AG09319 (cell line): ENCODE measurements at regions not wholly inside any gene's neighbourhood (a gene's known extent, or its start where the extent isn't known, plus 50 kb on each side); places are given as distances from the start of the nearest gene placed in this dataset.

Experiments
- DNase-seq: peaks from one replicate; pipeline ENCODE4 v3.0.0-alpha.2; 2010; ENCODE audit warnings: low read depth; ENCODE audit errors: extremely low read depth
- TF ChIP-seq, protein P1 (sequence below): IDR thresholded peaks from 2 replicates; pipeline ENCODE4 v1.5.1; 2011; ENCODE audit warnings: low read depth, mild to moderate bottlenecking, inconsistent platforms, low read length, moderate library complexity

DNA sequence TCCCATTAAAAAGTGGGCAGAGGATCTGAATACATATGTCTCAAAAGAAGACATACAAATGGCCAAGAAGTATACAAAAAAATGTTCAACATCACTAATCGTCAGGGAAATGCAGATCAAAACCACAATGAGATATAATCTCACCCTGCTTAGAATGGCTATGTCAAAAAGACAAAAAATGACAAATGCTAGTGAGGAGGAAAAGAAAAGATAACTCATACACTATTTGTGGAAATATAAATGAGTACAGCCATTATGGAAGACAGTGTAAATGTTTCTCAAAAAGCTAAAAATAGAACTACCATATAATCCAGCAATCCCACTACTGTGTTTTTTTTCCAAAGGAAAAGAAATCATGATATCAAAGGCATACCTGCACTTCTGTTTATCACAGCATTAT lies 450.7 kb downstream of the EFNA5 start:
- DNase-seq, result no peak
- TF ChIP-seq, protein P1, sequence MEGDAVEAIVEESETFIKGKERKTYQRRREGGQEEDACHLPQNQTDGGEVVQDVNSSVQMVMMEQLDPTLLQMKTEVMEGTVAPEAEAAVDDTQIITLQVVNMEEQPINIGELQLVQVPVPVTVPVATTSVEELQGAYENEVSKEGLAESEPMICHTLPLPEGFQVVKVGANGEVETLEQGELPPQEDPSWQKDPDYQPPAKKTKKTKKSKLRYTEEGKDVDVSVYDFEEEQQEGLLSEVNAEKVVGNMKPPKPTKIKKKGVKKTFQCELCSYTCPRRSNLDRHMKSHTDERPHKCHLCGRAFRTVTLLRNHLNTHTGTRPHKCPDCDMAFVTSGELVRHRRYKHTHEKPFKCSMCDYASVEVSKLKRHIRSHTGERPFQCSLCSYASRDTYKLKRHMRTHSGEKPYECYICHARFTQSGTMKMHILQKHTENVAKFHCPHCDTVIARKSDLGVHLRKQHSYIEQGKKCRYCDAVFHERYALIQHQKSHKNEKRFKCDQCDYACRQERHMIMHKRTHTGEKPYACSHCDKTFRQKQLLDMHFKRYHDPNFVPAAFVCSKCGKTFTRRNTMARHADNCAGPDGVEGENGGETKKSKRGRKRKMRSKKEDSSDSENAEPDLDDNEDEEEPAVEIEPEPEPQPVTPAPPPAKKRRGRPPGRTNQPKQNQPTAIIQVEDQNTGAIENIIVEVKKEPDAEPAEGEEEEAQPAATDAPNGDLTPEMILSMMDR, result no peak

DNA sequence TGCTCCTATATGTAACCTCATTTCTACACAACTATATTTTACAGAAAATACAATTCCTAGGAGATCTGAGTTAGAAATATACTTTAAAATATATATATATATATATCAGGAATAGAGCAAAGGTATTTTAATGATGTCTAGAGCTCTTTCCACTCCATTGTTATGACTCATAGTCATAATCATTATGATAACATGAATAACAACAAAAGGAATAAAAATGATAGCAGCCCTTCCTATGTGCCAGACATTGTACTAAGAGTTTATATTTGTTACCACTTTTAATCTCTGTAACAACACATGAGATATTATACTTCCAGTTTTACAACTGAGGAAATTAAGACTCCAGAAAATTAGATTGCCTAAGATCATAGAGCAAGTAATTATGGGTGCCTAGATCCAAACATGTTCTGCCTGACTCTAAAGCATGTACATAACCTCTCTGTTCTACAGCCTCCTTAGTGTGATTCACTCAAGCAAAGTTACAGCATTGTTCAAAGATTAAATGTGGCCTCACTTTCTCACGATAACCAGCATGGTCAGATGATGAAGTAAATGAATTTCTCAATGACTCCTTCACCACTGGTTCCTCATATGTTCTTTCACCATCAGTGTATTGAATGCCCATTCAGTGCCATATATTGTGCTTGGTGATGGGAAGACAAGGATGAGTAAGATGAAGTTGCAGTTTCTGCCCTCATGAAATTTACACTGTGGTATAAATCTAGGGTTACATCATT lies 452.1 kb downstream of the EFNA5 start:
- TF ChIP-seq, protein P1, result no peak
- DNase-seq, result no peak

DNA sequence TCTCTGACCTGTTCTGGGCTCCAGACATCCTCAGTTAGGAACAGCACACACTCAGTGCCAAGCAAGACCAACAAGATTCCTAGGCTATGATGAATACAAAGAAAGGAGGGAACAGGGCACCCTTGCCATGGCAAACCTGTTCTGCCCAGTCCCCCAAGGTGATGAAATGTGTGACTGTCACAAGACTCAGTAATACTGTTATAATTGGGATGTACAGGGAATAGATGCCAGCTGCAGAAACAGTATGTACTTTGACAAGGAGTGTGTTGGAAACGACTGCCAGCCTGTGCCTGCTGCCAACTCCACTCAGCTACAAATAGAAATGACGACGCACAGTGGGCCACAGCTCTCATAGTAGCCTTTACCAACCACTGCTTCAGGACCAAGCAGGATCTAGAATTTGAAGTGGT lies 453.0 kb downstream of the EFNA5 start:
- DNase-seq, result no peak
- TF ChIP-seq, protein P1, result no peak

DNA sequence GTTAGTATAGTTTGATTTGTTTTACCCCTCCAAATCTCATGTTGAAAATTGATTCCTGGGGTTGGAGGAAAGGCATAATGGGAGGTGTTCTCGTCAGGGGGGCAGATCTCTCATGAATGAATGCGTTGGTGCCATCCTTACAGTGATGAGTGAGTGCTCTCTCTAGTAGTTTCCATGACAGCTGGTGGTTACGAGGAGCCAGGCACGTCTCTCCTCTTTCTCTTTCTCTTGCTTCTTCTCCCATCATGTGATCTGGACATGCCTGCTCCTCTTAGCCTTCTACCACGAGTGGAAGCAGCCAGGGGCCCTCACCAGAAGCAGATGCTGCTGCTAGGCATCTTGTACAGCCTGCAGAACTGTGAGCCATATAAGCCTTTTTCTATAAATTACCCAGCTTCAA lies 454.1 kb downstream of the EFNA5 start:
- no peak for DNase-seq
- TF ChIP-seq, protein P1, result no peak

DNA sequence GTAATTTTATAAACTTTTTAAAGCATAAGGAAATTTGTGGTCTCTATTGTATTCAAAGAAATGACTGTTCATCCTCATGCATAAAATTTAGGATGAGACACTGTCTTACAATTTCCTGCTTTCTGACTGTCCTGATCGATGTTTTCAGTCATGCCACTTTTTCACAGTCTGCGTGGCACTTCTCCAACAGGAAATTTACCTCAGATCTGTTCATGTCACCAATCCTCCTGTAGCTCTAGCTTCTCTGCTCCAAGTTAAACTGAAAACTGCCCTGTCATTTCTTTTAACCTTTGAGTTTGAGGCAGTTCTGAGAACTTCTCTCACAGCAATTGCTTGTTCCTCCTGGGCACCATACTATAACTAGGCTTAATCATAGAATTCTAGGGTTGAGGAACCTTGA lies 455.1 kb downstream of the EFNA5 start:
- no peak for DNase-seq
- TF ChIP-seq, protein P1, result no peak

DNA sequence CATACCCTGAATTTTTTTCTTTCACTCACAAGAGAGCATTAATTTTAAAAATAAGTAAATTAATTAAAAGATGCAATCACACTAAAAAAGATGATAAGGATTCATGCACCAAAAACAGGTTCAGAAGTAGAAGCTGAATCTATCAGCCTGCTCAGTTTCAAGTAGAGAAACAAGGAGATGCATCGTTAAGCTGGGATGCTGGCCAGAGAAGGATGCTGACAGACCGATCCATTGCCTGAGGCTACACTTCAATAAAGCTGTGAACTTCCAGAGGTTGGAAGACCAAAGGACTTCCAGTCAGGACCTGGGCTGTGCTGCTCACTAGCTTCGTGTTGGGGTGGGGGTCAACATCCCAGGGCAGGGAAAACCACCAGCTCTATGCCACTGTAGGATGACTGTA lies 457.7 kb downstream of the EFNA5 start:
- DNase-seq, result no peak
- TF ChIP-seq, protein P1, result no peak

DNA sequence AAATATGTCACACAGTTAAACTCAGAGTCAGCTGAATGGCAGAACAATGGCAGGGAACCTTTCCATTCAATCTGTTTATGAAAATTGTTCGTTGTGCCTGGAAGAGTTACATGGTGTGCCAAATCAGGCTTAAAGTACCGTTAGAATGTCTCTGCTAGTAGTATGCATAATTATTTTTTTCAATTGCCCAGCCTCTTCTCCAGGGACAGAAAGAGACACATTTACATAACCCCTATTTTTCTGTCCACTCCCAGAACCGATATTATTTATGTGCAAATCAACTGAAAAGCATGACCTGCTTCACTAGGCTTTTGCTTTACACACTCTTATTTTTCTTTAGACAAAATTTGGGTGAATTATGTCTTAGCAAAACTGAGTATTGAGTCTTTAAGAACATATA lies 459.1 kb downstream of the EFNA5 start:
- TF ChIP-seq, protein P1, result no peak
- DNase-seq, result no peak
